ENCODE measurements at regions not wholly inside any gene's neighbourhood (a gene's known extent, or its start where the extent isn't known, plus 50 kb on each side); places are given as distances from the start of the nearest gene placed in this dataset.

DNA sequence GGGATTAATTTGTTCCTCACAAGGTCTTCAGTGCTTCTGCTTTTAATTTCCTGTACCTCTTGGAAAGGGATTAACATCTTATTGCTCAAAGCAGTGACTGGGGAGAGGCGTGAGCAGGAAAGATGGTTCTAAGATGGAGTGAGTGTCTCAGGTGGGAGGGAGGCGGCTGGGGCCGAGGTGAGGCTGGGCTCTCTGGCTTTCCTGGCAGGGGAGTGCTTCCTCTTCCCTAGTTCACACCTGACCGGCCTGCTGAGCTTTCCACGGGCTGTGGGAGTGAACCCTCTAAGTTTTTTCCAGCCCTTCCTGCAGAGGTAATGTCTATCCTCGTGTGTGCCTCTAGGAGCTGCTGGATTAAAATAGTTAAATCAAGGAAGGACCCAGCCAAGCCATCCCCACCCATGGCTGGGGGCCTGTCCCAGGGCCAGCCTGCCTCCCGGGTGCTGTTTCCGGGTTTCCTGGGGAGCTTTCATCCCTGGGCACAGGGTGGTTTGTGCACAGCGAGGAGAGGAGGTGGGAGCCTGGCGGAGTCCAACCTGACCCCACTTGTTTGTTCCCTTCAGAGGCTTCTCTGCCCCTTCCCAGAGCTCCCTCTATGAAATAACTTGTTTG is 179.1 kb downstream of the TFAP2C start:
- TF ChIP-seq CTCF (IDR thresholded peaks at IDR 0.05; ENCODE audit: low read depth, low read length, poor library complexity, severe bottlenecking) (no peak), EZH2phosphoT487 (IDR thresholded peaks at IDR 0.05; ENCODE audit: borderline replicate concordance, low read length) (no peak)
